H1 (cell line): ENCODE measurements at regions not wholly inside any gene's neighbourhood (a gene's known extent, or its start where the extent isn't known, plus 50 kb on each side); places are given as distances from the start of the nearest gene placed in this dataset.

Experiments used
- CTCF ChIA-PET: fragments of 300-600 bp; sonication (Branson Sonifier 250); formaldehyde crosslinking; loops from one replicate; lab custom pipeline; 2021; ENCODE audit not compliant: partially characterized antibody; lab: Charles Lee
- POLR2A ChIA-PET: fragments of 300-600 bp; sonication (Branson Sonifier 250); formaldehyde crosslinking; loops from one replicate; lab custom pipeline; 2021; ENCODE audit warnings: inconsistent platforms; ENCODE audit not compliant: partially characterized antibody; lab: Charles Lee
- DNase-seq, 2 experiments: peaks; one replicate each; pipeline versions ENCODE4 v3.0.0 to v3.0.0-alpha.2; 2010 to 2022; ENCODE audit warnings: low spot score in 2 of 2, low read depth in 1 of 2, mixed read lengths in 1 of 2
- FAIRE-seq: peaks from 2 replicates; lab custom pipeline; 2011; peaks lifted over from hg19 to GRCh38; lab: Jason Lieb, UNC
- H2AFZ ChIP-seq: 2 replicates; pipeline ENCODE4 v1.8.1; 2012; ENCODE audit warnings: low read length, inconsistent platforms
- H2AK5ac ChIP-seq: 2 replicates; pipeline ENCODE4 v1.6.1; 2013; ENCODE audit warnings: low read depth, low read length
- H2BK120ac ChIP-seq: replicated peaks from 2 replicates; pipeline ENCODE3; 2013; ENCODE audit warnings: low read depth, low read length, inconsistent platforms
- H2BK12ac ChIP-seq: 2 replicates; pipeline ENCODE4 v1.6.1; 2013; ENCODE audit warnings: low read depth, low read length
- H2BK15ac ChIP-seq: 2 replicates; pipeline ENCODE4 v1.6.1; 2013; ENCODE audit warnings: low read length
- H2BK20ac ChIP-seq: 2 replicates; pipeline ENCODE4 v1.6.1; 2013; ENCODE audit warnings: low read length
- H2BK5ac ChIP-seq: 2 replicates; pipeline ENCODE4 v1.6.1; 2013; ENCODE audit warnings: low read depth, low read length
- H3K14ac ChIP-seq: 2 replicates; pipeline ENCODE4 v1.6.1; 2013; ENCODE audit warnings: inconsistent platforms; ENCODE audit not compliant: insufficient read length
- H3K18ac ChIP-seq: 2 replicates; pipeline ENCODE4 v1.6.1; 2013; ENCODE audit warnings: low read length; ENCODE audit errors: extremely low read depth
- H3K23ac ChIP-seq: 2 replicates; pipeline ENCODE4 v1.6.1; 2013; ENCODE audit warnings: inconsistent platforms; ENCODE audit not compliant: insufficient read length
- H3K23me2 ChIP-seq: 2 replicates; pipeline ENCODE4 v1.6.1; 2013; ENCODE audit warnings: low read depth, low read length
- H3K27ac ChIP-seq: 2 replicates; pipeline ENCODE4 v1.6.1; 2011; ENCODE audit warnings: low read depth, low read length, inconsistent platforms
- H3K27me3 ChIP-seq, 4 experiments: replicated peaks in 1 of 4; 1 replicate in 1 of 4; 2 replicates in 3 of 4; pipeline versions ENCODE4 v1.6.1 to v1.8.1; 2011 to 2013; ENCODE audit warnings: low read length in 3 of 4, mild to moderate bottlenecking in 3 of 4, inconsistent platforms in 2 of 4, mixed read lengths in 2 of 4, moderate library complexity in 1 of 4; ENCODE audit not compliant: control insufficient read depth in 3 of 4, insufficient read depth in 3 of 4; ENCODE audit errors: extremely low read depth in 1 of 4
- H3K36me3 ChIP-seq, 4 experiments: 2 replicates each; pipeline versions ENCODE4 v1.6.1 to v1.8.1; 2011 to 2013; ENCODE audit warnings: mild to moderate bottlenecking in 4 of 4, low read length in 3 of 4, moderate library complexity in 2 of 4, control low read depth in 1 of 4, inconsistent platforms in 1 of 4; ENCODE audit not compliant: insufficient read depth in 4 of 4, control insufficient read depth in 2 of 4
- H3K4ac ChIP-seq: replicated peaks from 2 replicates; pipeline ENCODE3; 2013; ENCODE audit warnings: low read length, low read depth, mixed read lengths, inconsistent platforms; ENCODE audit not compliant: insufficient read length
- H3K4me1 ChIP-seq, 4 experiments: replicated peaks in 1 of 4; 1 replicate in 1 of 4; 2 replicates in 3 of 4; pipeline versions ENCODE4 v1.6.1 to v1.8.1; 2011 to 2013; ENCODE audit warnings: low read length in 3 of 4, inconsistent platforms in 2 of 4, mixed read lengths in 1 of 4; ENCODE audit not compliant: insufficient read depth in 4 of 4, control insufficient read depth in 3 of 4
- H3K4me2 ChIP-seq, 2 experiments: 2 replicates each; pipeline versions ENCODE4 v1.6.1 to v1.8.1; 2011 to 2013; ENCODE audit warnings: low read depth in 2 of 2, low read length in 2 of 2, control low read depth in 1 of 2, inconsistent platforms in 1 of 2, mild to moderate bottlenecking in 1 of 2; ENCODE audit not compliant: insufficient read depth in 1 of 2
- H3K4me3 ChIP-seq, 4 experiments: fragments of 200-600, 300-600 bp in 1 of 4; sonication (generic), shearing (Covaris generic), sonication (Bioruptor Twin) in 1 of 4; 2 replicates each; pipeline versions ENCODE4 v1.5.1 to v1.8.1; 2011 to 2016; ENCODE audit warnings: low read length in 4 of 4, low read depth in 3 of 4, control low read depth in 2 of 4, inconsistent platforms in 2 of 4, mild to moderate bottlenecking in 2 of 4, mixed read lengths in 1 of 4, moderate library complexity in 1 of 4; ENCODE audit not compliant: insufficient read depth in 2 of 4; ENCODE audit errors: extremely low read depth in 1 of 4
- H3K56ac ChIP-seq: replicated peaks from 2 replicates; pipeline ENCODE3; 2013; ENCODE audit warnings: low read depth, mild to moderate bottlenecking, mixed read lengths, low read length, inconsistent platforms; ENCODE audit not compliant: insufficient read length
- H3K79me1 ChIP-seq: 2 replicates; pipeline ENCODE4 v1.6.1; 2013; ENCODE audit warnings: low read depth, low read length, control low read depth
- H3K79me2 ChIP-seq, 2 experiments: 2 replicates each; pipeline versions ENCODE4 v1.6.1 to v1.8.1; 2012 to 2013; ENCODE audit warnings: low read length in 2 of 2, mild to moderate bottlenecking in 2 of 2, inconsistent platforms in 1 of 2; ENCODE audit not compliant: insufficient read depth in 2 of 2, control insufficient read depth in 1 of 2
- H3K9ac ChIP-seq, 4 experiments: replicated peaks in 1 of 4; 1 replicate in 1 of 4; 2 replicates in 3 of 4; pipeline versions ENCODE4 v1.6.1 to v1.8.1; 2011 to 2013; ENCODE audit warnings: low read depth in 3 of 4, low read length in 3 of 4, control low read depth in 2 of 4, mild to moderate bottlenecking in 2 of 4, moderate library complexity in 2 of 4, inconsistent platforms in 1 of 4; ENCODE audit errors: extremely low read depth in 1 of 4
- H3K9me3 ChIP-seq, 2 experiments: 2 replicates each; pipeline versions ENCODE4 v1.6.1 to v1.8.1; 2012 to 2013; ENCODE audit warnings: mild to moderate bottlenecking in 2 of 2, moderate library complexity in 2 of 2, control low read depth in 1 of 2, inconsistent platforms in 1 of 2, low read depth in 1 of 2, low read length in 1 of 2, mixed read lengths in 1 of 2; ENCODE audit not compliant: insufficient read depth in 2 of 2
- H4K20me1 ChIP-seq, 2 experiments: replicated peaks in 1 of 2; 2 replicates each; pipeline versions ENCODE3 to v1.8.1; 2011 to 2013; ENCODE audit warnings: inconsistent platforms in 2 of 2, low read length in 2 of 2, mild to moderate bottlenecking in 1 of 2; ENCODE audit not compliant: insufficient read depth in 2 of 2, control insufficient read depth in 1 of 2
- H4K5ac ChIP-seq: 2 replicates; pipeline ENCODE4 v1.6.1; 2013; ENCODE audit warnings: low read length, low read depth, mixed read lengths, inconsistent platforms; ENCODE audit not compliant: insufficient read length
- H4K8ac ChIP-seq: 2 replicates; pipeline ENCODE4 v1.8.0; 2013; ENCODE audit warnings: mild to moderate bottlenecking, moderate library complexity, low read length, inconsistent platforms; ENCODE audit not compliant: insufficient read depth; ENCODE audit errors: extremely low read depth
- H4K91ac ChIP-seq: replicated peaks from 2 replicates; pipeline ENCODE3; 2013; ENCODE audit warnings: low read length, mixed read lengths, inconsistent platforms; ENCODE audit not compliant: insufficient read length
- POLR2AphosphoS5 ChIP-seq: IDR thresholded peaks from 2 replicates; pipeline ENCODE4 v1.6.1; 2011; ENCODE audit warnings: low read depth, low read length
- USF2 ChIP-seq: IDR thresholded peaks from 2 replicates; pipeline ENCODE4 v1.6.1; 2011; ENCODE audit warnings: low read length, improper control_type of control experiment
- WGBS, 2 experiments: shearing (Covaris generic) in 1 of 2; methylation state at CpG; one replicate each; pipeline versions ENCODE4 v1.1.6 to v1.1.7; 2013 to 2015; ENCODE audit warnings: low lambda C conversion rate in 2 of 2, mixed read lengths in 2 of 2, inconsistent platforms in 1 of 2, low coverage in 1 of 2, missing lambda C conversion rate in 1 of 2; ENCODE audit not compliant: insufficient replicate concordance in 2 of 2, insufficient coverage in 1 of 2, insufficient read length in 1 of 2; ENCODE audit errors: extremely low coverage in 1 of 2, missing lambda C conversion rate in 1 of 2; 5-methylcytosine and 5-hydroxymethylcytosine counted together

- H2BK20ac ChIP-seq = no peak overlapping the region
- H3K14ac ChIP-seq = no peak overlapping the region
- no peak overlapping the region for H4K5ac ChIP-seq
- no peak overlapping the region for H2BK5ac ChIP-seq
- no peak for DNase-seq
- TF ChIP-seq USF2 = no peak
- no peak for TF ChIP-seq POLR2AphosphoS5
- TF ChIP-seq, all 59 proteins: peak for 0
- Histone ChIP-seq H3K23me2 (no peaks in the 10 kb centered on the region), H2BK120ac (no peak overlapping the region), H4K20me1 (no peaks in the 10 kb centered on the region), H4K91ac (no peak overlapping the region), H2AK5ac (no peak overlapping the region), H4K8ac (no peak overlapping the region), H3K79me2 (no peaks in the 10 kb centered on the region), H3K27ac (no peak overlapping the region), H2BK12ac (no peak overlapping the region), H3K36me3 (no peaks in the 10 kb centered on the region), H3K4me1 (no peaks in the 10 kb centered on the region), H2BK15ac (no peak overlapping the region), H3K4me2 (no peak overlapping the region), H3K4ac (no peak overlapping the region), H3K23ac (no peak overlapping the region), H2AFZ (0 out of 2 replicates have a peak overlapping the region, but pooled peaks have one; percentile 12), H3K4me3 (no peak overlapping the region), H3K9me3 (no peaks in the 10 kb centered on the region), H3K18ac (no peak overlapping the region), H3K56ac (no peak overlapping the region), H3K79me1 (no peaks in the 10 kb centered on the region), H3K27me3 (no peaks in the 10 kb centered on the region; a peak in 1 of 7 replicates), H3K9ac (no peak overlapping the region)
- 94% methylated on average over 4 of the region's 4 CpGs; no CpG with 5 or more reads in 1 of the 2 experiments for WGBS, 2 experiments
- CTCF ChIA-PET = no interaction called here
- POLR2A ChIA-PET = no interaction called here
- no peak for FAIRE-seq
These were observed 112.8 kb upstream of the TMEM108 start for GRCh38 chr3:132925256-132925930.
